CD14-positive monocyte (primary cell): ENCODE measurements at regions not wholly inside any gene's neighbourhood (a gene's known extent, or its start where the extent isn't known, plus 50 kb on each side); places are given as distances from the start of the nearest gene placed in this dataset.

Source experiments
- DNase-seq, 3 donors: peaks; one replicate each; pipeline ENCODE4 v3.0.0-alpha.2; 2011 to 2022
- H2AFZ ChIP-seq: 2 replicates; pipeline ENCODE4 v1.6.0; 2012; ENCODE audit warnings: mild to moderate bottlenecking, low read depth, low read length, inconsistent platforms; ENCODE audit not compliant: insufficient read depth, poor library complexity, severe bottlenecking
- H3K27ac ChIP-seq, 2 donors: 1 replicate in 1 of 2; 2 replicates in 1 of 2; pipeline ENCODE4 v1.5.1; 2012 to 2013; ENCODE audit warnings: low read length in 2 of 2, control low read depth in 1 of 2, inconsistent platforms in 1 of 2, low read depth in 1 of 2, mild to moderate bottlenecking in 1 of 2
- H3K27me3 ChIP-seq, 2 donors: one replicate each; pipeline versions ENCODE4 v1.6.0 to v1.6.1; 2011 to 2013; ENCODE audit warnings: low read length in 2 of 2; ENCODE audit not compliant: control insufficient read depth in 2 of 2, insufficient read depth in 2 of 2
- H3K36me3 ChIP-seq, 2 donors: replicated peaks in 1 of 2; 1 replicate in 1 of 2; 2 replicates in 1 of 2; pipeline versions ENCODE4 v1.5.1 to v1.6.1; 2012 to 2013; ENCODE audit warnings: low read length in 2 of 2, control low read depth in 1 of 2, inconsistent platforms in 1 of 2, mild to moderate bottlenecking in 1 of 2; ENCODE audit not compliant: insufficient read depth in 2 of 2, control insufficient read depth in 1 of 2
- H3K4me1 ChIP-seq, 2 donors: 1 replicate in 1 of 2; 2 replicates in 1 of 2; pipeline versions ENCODE4 v1.5.1 to v1.6.1; 2012 to 2013; ENCODE audit warnings: low read length in 2 of 2, control low read depth in 1 of 2, inconsistent platforms in 1 of 2, mild to moderate bottlenecking in 1 of 2, moderate library complexity in 1 of 2; ENCODE audit not compliant: insufficient read depth in 2 of 2, control insufficient read depth in 1 of 2
- H3K4me2 ChIP-seq: replicated peaks from 2 replicates; pipeline ENCODE3; 2012; ENCODE audit warnings: low read length, moderate library complexity, mild to moderate bottlenecking; ENCODE audit not compliant: poor library complexity, severe bottlenecking; ENCODE audit errors: extremely low read depth
- H3K4me3 ChIP-seq, 3 experiments: fragments of 200-600 bp in 1 of 3; sonication (generic) in 1 of 3; replicated peaks in 1 of 3; 1 replicate in 2 of 3; 2 replicates in 1 of 3; pipeline ENCODE4 v1.5.1; 2011 to 2013; ENCODE audit warnings: low read length in 3 of 3, mild to moderate bottlenecking in 3 of 3, control low read depth in 2 of 3, low read depth in 2 of 3, inconsistent platforms in 1 of 3, moderate library complexity in 1 of 3
- H3K79me2 ChIP-seq: 2 replicates; pipeline ENCODE4 v1.6.0; 2012; ENCODE audit warnings: mild to moderate bottlenecking, control low read depth, inconsistent platforms, low read length, moderate library complexity; ENCODE audit not compliant: insufficient read depth
- H3K9ac ChIP-seq: 2 replicates; pipeline ENCODE4 v1.6.0; 2017; ENCODE audit warnings: low read length, mild to moderate bottlenecking; ENCODE audit not compliant: insufficient read depth, poor library complexity, severe bottlenecking
- H3K9me3 ChIP-seq, 2 donors: replicated peaks in 1 of 2; 1 replicate in 1 of 2; 2 replicates in 1 of 2; pipeline versions ENCODE4 v1.5.1 to v1.6.1; 2012 to 2013; ENCODE audit warnings: low read length in 2 of 2, control low read depth in 1 of 2; ENCODE audit not compliant: control insufficient read depth in 1 of 2, insufficient read depth in 1 of 2
- H4K20me1 ChIP-seq: 2 replicates; pipeline ENCODE4 v1.6.0; 2012; ENCODE audit warnings: mild to moderate bottlenecking, low read length, control low read depth, moderate library complexity; ENCODE audit not compliant: insufficient read depth
- H3K27ac Mint-ChIP-seq, 7 donors: one replicate each; pipeline ENCODE4 v1.8.0; 2020; ENCODE audit warnings: mild to moderate bottlenecking in 7 of 7, mixed read lengths in 7 of 7, moderate library complexity in 6 of 7, inconsistent platforms in 2 of 7
- H3K27me3 Mint-ChIP-seq, 3 donors: one replicate each; pipeline ENCODE4 v1.8.0; 2021 to 2022; ENCODE audit warnings: low read depth in 3 of 3, mild to moderate bottlenecking in 3 of 3, mixed read lengths in 3 of 3, moderate library complexity in 3 of 3, inconsistent platforms in 1 of 3
- H3K36me3 Mint-ChIP-seq, 2 donors: one replicate each; pipeline ENCODE4 v1.8.0; 2020; ENCODE audit warnings: mixed read lengths in 2 of 2, inconsistent platforms in 1 of 2, mild to moderate bottlenecking in 1 of 2
- H3K4me1 Mint-ChIP-seq: one replicate; pipeline ENCODE4 v1.8.0; 2020; ENCODE audit warnings: mild to moderate bottlenecking, mixed read lengths
- H3K4me3 Mint-ChIP-seq, 2 donors: one replicate each; pipeline ENCODE4 v1.8.0; 2020; ENCODE audit warnings: mild to moderate bottlenecking in 2 of 2, mixed read lengths in 2 of 2, moderate library complexity in 1 of 2
- H3K9me3 Mint-ChIP-seq, 7 donors: one replicate each; pipeline ENCODE4 v1.8.0; 2020 to 2022; ENCODE audit warnings: mixed read lengths in 7 of 7, mild to moderate bottlenecking in 6 of 7, moderate library complexity in 6 of 7, inconsistent platforms in 2 of 7
- WGBS: methylation state at CpG from one replicate; pipeline ENCODE4 v1.1.5; 2013; ENCODE audit warnings: missing lambda C conversion rate; ENCODE audit not compliant: insufficient coverage; 5-methylcytosine and 5-hydroxymethylcytosine counted together
- intact Hi-C, 2 donors: fragments of 100-400 bp; cut with micrococcal nuclease; formaldehyde crosslinking; loops; one replicate each; pipeline versions ENCODE4 v1.15.0 to v1.15.1; 2023
- TF ChIP-seq, protein P1 (sequence below): fragments of 200-600 bp; IDR thresholded peaks from one replicate; pipeline ENCODE4 v1.8.0; 2022; ENCODE audit warnings: antibody characterized with exemption, mild to moderate bottlenecking

DNA sequence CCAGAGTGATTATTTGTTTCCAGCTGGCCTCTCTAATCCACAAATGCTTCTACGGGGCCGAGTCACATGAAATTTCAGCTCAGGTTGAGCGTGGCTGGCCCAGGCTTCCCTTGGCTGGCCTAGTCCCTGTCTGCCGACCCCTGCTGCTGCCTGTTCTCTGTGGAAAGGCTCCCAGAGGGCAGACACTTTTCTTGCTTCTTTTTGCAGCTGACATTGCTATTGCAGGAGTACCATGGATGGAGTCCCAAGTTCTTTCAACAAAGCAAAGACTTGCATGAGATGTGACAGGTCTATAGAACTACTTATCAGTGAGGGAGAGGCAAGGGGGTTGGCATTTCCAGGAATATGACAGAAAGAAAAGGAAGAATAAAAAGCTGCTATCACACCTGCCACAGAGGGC lies 287.4 kb upstream of the ARRDC3 start:
- Histone ChIP-seq H3K9ac (no peak overlapping the region), H3K4me3 (no peak overlapping the region), H3K36me3 (no peaks in the 10 kb centered on the region), H3K79me2 (no peaks in the 10 kb centered on the region), H3K27me3 (no peaks in the 10 kb centered on the region), H3K27ac (no peak overlapping the region), H3K4me2 (no peak overlapping the region), H2AFZ (no peak overlapping the region), H3K4me1 (no peaks in the 10 kb centered on the region), H4K20me1 (no peaks in the 10 kb centered on the region), H3K9me3 (no peaks in the 10 kb centered on the region)
- DNase-seq, result no peak
- intact Hi-C loops, result no loop called here
- Mint-ChIP-seq H3K36me3 (no peaks in the 10 kb centered on the region), H3K9me3 (no peaks in the 10 kb centered on the region), H3K4me1 (no peaks in the 10 kb centered on the region), H3K27ac (no peak overlapping the region), H3K4me3 (no peak overlapping the region), H3K27me3 (peaks cover 0 to 3% (median 0%) of the 10 kb centered on the region in 3 donors)
- 77% methylated on average over 4 of the region's 4 CpGs for WGBS
- TF ChIP-seq, protein P1, sequence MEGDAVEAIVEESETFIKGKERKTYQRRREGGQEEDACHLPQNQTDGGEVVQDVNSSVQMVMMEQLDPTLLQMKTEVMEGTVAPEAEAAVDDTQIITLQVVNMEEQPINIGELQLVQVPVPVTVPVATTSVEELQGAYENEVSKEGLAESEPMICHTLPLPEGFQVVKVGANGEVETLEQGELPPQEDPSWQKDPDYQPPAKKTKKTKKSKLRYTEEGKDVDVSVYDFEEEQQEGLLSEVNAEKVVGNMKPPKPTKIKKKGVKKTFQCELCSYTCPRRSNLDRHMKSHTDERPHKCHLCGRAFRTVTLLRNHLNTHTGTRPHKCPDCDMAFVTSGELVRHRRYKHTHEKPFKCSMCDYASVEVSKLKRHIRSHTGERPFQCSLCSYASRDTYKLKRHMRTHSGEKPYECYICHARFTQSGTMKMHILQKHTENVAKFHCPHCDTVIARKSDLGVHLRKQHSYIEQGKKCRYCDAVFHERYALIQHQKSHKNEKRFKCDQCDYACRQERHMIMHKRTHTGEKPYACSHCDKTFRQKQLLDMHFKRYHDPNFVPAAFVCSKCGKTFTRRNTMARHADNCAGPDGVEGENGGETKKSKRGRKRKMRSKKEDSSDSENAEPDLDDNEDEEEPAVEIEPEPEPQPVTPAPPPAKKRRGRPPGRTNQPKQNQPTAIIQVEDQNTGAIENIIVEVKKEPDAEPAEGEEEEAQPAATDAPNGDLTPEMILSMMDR, result no peak

DNA sequence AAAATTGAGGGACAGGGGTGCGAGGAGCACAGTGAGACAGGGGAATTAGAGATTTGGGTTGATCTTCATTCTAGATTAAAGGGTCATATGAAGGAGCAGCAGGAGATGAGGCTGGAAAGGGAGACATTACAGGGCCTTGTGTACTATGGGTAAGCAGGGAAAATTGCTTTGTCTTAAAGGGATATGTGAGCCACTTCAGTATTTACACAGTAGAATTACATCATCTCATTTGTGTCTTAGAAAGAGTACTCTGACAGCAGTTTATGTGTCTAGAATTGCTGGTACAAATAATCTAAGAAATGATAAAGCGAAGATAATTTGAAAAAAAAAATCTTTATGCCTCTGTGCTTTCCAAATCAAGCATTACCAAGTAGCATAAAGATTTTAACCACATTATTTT lies 287.0 kb upstream of the ARRDC3 start:
- H3K27ac ChIP-seq, result no peak overlapping the region
- Mint-ChIP-seq H3K36me3 (no peaks in the 10 kb centered on the region), H3K9me3 (no peaks in the 10 kb centered on the region), H3K4me1 (no peaks in the 10 kb centered on the region), H3K27me3 (peaks cover 0 to 3% (median 0%) of the 10 kb centered on the region in 3 donors), H3K4me3 (no peak overlapping the region), H3K27ac (no peak overlapping the region)
- H3K9ac ChIP-seq, result no peak overlapping the region
- no peak overlapping the region for H2AFZ ChIP-seq
- TF ChIP-seq, protein P1, result no peak
- H3K79me2 ChIP-seq, result no peaks in the 10 kb centered on the region
- no peak overlapping the region for H3K4me2 ChIP-seq
- H3K4me3 ChIP-seq, result no peak overlapping the region
- intact Hi-C loops, result no loop called here
- 71% methylated on average over 1 of the region's 2 CpGs for WGBS
- H3K9me3 ChIP-seq, result no peaks in the 10 kb centered on the region
- no peaks in the 10 kb centered on the region for H3K4me1 ChIP-seq
- no peaks in the 10 kb centered on the region for H4K20me1 ChIP-seq
- DNase-seq, result no peak
- no peaks in the 10 kb centered on the region for H3K36me3 ChIP-seq
- H3K27me3 ChIP-seq, result no peaks in the 10 kb centered on the region
